ENCODE measurements at regions not wholly inside any gene's neighbourhood (a gene's known extent, or its start where the extent isn't known, plus 50 kb on each side); places are given as distances from the start of the nearest gene placed in this dataset.

DNA sequence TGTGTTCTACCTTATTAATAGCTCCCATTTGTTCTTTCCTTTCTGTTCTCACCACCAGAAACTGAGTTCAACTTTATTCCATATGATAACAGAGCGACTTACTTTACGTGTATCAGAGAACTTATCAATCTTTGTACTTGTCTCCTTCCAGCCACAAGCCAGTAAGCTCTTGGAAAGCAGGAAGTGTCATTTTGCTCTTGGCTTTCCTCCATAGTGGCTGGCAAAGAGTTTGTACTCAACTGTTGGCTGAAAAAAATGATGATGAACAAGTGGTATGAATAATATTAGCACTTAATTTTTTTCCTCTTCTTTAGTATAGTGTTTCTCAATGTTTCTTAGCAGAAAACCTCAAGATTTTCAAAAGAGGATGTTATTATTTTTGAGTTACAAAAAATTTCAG is 182.4 kb upstream of the TOM1L1 start:
- Mint-ChIP-seq H3K9me3 (ENCODE audit: unreplicated experiment) (no peaks in the 10 kb centered on the region), H3K27me3 (ENCODE audit: unreplicated experiment) (no peaks in the 10 kb centered on the region), H3K4me3 (ENCODE audit: unreplicated experiment) (no peak overlapping the region), H3K27ac (ENCODE audit: unreplicated experiment) (no peak overlapping the region), H3K36me3 (ENCODE audit: low read depth, unreplicated experiment) (no peaks in the 10 kb centered on the region), H3K4me1 (ENCODE audit: unreplicated experiment) (no peaks in the 10 kb centered on the region)
- TF ChIP-seq, protein P1, sequence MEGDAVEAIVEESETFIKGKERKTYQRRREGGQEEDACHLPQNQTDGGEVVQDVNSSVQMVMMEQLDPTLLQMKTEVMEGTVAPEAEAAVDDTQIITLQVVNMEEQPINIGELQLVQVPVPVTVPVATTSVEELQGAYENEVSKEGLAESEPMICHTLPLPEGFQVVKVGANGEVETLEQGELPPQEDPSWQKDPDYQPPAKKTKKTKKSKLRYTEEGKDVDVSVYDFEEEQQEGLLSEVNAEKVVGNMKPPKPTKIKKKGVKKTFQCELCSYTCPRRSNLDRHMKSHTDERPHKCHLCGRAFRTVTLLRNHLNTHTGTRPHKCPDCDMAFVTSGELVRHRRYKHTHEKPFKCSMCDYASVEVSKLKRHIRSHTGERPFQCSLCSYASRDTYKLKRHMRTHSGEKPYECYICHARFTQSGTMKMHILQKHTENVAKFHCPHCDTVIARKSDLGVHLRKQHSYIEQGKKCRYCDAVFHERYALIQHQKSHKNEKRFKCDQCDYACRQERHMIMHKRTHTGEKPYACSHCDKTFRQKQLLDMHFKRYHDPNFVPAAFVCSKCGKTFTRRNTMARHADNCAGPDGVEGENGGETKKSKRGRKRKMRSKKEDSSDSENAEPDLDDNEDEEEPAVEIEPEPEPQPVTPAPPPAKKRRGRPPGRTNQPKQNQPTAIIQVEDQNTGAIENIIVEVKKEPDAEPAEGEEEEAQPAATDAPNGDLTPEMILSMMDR (IDR thresholded peaks at IDR 0.05; ENCODE audit: unreplicated experiment), result no peak
- DNase-seq (ENCODE audit: low spot score), result no peak

GRCh38 chr17:54727624-54728023 is 173.0 kb upstream of the TOM1L1 start:
- H3K9me3 Mint-ChIP-seq (ENCODE audit: unreplicated experiment), result no peaks in the 10 kb centered on the region
- H3K27me3 Mint-ChIP-seq (ENCODE audit: unreplicated experiment), result peaks cover 1% of the 10 kb centered on the region
- H3K4me1 Mint-ChIP-seq (ENCODE audit: unreplicated experiment), result no peaks in the 10 kb centered on the region
- no peak overlapping the region for H3K4me3 Mint-ChIP-seq (ENCODE audit: unreplicated experiment)
- no peak for DNase-seq (ENCODE audit: low spot score)
- no peaks in the 10 kb centered on the region for H3K36me3 Mint-ChIP-seq (ENCODE audit: low read depth, unreplicated experiment)
- TF ChIP-seq, protein P1 (IDR thresholded peaks at IDR 0.05; ENCODE audit: unreplicated experiment), result no peak
- H3K27ac Mint-ChIP-seq (ENCODE audit: unreplicated experiment), result no peak overlapping the region

DNA sequence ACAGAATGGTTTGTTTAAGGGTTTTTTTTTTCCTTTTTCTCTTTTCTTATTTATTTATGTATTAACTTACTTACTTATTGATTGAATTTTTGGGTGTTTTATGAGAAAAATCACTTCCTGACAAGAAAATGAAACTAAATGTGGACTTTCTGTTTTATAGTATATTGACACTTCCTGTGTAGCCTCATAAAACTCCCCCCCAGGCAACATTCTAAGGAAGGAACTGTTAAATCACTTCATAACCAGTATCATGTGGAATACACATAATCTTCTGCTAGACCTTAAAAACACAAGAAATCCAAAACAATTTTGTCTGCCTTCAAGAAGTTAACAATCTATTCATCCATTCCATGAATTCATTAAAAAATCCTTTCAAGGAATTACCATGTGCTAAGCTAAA is 164.1 kb upstream of the TOM1L1 start:
- Mint-ChIP-seq H3K9me3 (ENCODE audit: unreplicated experiment) (no peaks in the 10 kb centered on the region), H3K27me3 (ENCODE audit: unreplicated experiment) (peaks cover 1% of the 10 kb centered on the region)

DNA sequence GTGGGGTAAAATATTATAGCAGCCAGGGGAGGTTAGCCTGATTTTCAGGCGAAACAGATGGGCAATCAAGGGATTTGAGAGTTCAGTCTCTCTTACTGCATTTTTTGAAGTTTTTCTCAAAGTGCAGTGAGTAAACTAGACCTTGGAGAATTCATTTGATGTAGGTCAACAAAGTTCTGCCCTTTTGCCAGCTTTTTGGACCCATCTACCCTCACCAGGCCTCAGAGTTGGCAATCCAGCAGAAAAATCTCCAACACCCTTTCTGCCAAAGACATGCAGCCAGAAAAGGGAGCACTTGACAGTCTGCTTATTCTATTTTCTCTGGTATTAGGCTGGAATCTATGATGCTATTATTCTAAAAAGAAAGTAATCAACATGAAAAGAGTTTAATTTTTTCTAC is 162.2 kb upstream of the TOM1L1 start:
- H3K27me3 Mint-ChIP-seq (ENCODE audit: unreplicated experiment), result no peaks in the 10 kb centered on the region
- H3K36me3 Mint-ChIP-seq (ENCODE audit: low read depth, unreplicated experiment), result no peaks in the 10 kb centered on the region
- DNase-seq (ENCODE audit: low spot score), result no peak
- H3K27ac Mint-ChIP-seq (ENCODE audit: unreplicated experiment), result no peak overlapping the region
- TF ChIP-seq, protein P1 (IDR thresholded peaks at IDR 0.05; ENCODE audit: unreplicated experiment), result no peak
- H3K9me3 Mint-ChIP-seq (ENCODE audit: unreplicated experiment), result no peaks in the 10 kb centered on the region
- no peaks in the 10 kb centered on the region for H3K4me1 Mint-ChIP-seq (ENCODE audit: unreplicated experiment)
- H3K4me3 Mint-ChIP-seq (ENCODE audit: unreplicated experiment), result no peak overlapping the region

More for the DNA sequence above, 164.1 kb upstream of the TOM1L1 start:
- Mint-ChIP-seq H3K36me3 (ENCODE audit: low read depth, unreplicated experiment) (no peaks in the 10 kb centered on the region), H3K4me3 (ENCODE audit: unreplicated experiment) (no peak overlapping the region), H3K27ac (ENCODE audit: unreplicated experiment) (no peak overlapping the region), H3K4me1 (ENCODE audit: unreplicated experiment) (no peaks in the 10 kb centered on the region)
- TF ChIP-seq, protein P1 (IDR thresholded peaks at IDR 0.05; ENCODE audit: unreplicated experiment), result no peak
- DNase-seq (ENCODE audit: low spot score), result no peak

- Mint-ChIP-seq H3K4me1 (ENCODE audit: unreplicated experiment) (no peaks in the 10 kb centered on the region), H3K4me3 (ENCODE audit: unreplicated experiment) (no peak overlapping the region), H3K36me3 (ENCODE audit: low read depth, unreplicated experiment) (peaks cover 6% of the 10 kb centered on the region), H3K9me3 (ENCODE audit: unreplicated experiment) (peaks cover 4% of the 10 kb centered on the region), H3K27ac (ENCODE audit: unreplicated experiment) (no peak overlapping the region), H3K27me3 (ENCODE audit: unreplicated experiment) (no peaks in the 10 kb centered on the region)
- TF ChIP-seq, protein P1 (IDR thresholded peaks at IDR 0.05; ENCODE audit: unreplicated experiment), result no peak
- DNase-seq (ENCODE audit: low spot score), result no peak
Measured at GRCh38 chr17:54744750-54745149, 155.9 kb upstream of the TOM1L1 start.

Measured in endothelial cell (in vitro differentiated cells).